ENCODE measurements at regions not wholly inside any gene's neighbourhood (a gene's known extent, or its start where the extent isn't known, plus 50 kb on each side); places are given as distances from the start of the nearest gene placed in this dataset.

DNA sequence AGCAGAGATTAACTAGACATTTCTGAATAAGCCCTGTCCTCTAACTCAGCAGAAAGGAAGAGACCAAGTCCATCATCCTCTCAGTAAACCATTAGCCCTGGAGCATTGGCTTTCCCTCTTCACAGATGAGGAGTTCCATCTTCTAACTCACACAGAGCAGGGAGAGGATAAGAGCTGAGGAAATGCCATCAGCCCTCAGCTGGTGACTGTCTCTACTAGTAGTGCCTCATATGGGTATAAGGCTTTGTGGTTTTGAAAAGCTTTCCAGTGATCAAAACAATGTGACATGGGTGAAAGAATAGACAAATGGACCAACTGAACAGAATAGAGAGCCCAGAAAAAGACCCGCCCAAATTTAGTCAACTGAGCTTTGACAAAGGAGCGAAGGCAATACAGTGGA lies 197.2 kb upstream of the NUDT4 start:
- TF ChIP-seq, protein P1, sequence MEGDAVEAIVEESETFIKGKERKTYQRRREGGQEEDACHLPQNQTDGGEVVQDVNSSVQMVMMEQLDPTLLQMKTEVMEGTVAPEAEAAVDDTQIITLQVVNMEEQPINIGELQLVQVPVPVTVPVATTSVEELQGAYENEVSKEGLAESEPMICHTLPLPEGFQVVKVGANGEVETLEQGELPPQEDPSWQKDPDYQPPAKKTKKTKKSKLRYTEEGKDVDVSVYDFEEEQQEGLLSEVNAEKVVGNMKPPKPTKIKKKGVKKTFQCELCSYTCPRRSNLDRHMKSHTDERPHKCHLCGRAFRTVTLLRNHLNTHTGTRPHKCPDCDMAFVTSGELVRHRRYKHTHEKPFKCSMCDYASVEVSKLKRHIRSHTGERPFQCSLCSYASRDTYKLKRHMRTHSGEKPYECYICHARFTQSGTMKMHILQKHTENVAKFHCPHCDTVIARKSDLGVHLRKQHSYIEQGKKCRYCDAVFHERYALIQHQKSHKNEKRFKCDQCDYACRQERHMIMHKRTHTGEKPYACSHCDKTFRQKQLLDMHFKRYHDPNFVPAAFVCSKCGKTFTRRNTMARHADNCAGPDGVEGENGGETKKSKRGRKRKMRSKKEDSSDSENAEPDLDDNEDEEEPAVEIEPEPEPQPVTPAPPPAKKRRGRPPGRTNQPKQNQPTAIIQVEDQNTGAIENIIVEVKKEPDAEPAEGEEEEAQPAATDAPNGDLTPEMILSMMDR (IDR thresholded peaks at IDR 0.05): no peak
- H3K27ac ChIP-seq: no peak overlapping the region
- DNase-seq (ENCODE audit: low spot score): no peak
- no peak overlapping the region for H3K4me3 ChIP-seq

DNA sequence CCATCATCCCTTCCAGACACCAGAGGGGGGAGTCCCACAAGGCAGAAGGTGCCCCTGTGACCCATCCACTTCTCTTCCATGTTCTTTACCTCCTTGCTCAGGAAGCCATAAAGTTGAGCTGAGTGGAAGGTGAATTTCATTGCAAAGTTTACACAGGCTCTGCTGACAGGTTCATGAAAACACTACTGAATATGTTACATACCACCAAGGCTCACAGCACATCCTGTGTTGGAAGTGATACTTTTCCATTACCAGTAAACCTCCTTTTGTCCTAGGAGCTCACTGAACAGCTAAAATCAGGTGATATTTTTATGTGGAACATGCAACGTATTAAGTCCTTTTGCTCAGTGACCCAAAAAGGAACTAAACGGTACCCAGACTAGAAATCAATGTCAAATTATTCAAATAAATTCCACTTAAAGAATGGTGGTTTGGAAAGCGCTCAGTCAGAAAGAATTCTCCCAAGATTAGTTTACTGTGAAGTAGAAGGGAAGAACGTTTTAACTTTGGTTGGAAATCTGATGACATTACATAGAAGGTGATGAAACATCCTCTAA lies 196.2 kb upstream of the NUDT4 start:
- no peak overlapping the region for H3K27ac ChIP-seq
- no peak for DNase-seq (ENCODE audit: low spot score)
- H3K4me3 ChIP-seq: no peak overlapping the region
- TF ChIP-seq, protein P1 (IDR thresholded peaks at IDR 0.05): no peak

DNA sequence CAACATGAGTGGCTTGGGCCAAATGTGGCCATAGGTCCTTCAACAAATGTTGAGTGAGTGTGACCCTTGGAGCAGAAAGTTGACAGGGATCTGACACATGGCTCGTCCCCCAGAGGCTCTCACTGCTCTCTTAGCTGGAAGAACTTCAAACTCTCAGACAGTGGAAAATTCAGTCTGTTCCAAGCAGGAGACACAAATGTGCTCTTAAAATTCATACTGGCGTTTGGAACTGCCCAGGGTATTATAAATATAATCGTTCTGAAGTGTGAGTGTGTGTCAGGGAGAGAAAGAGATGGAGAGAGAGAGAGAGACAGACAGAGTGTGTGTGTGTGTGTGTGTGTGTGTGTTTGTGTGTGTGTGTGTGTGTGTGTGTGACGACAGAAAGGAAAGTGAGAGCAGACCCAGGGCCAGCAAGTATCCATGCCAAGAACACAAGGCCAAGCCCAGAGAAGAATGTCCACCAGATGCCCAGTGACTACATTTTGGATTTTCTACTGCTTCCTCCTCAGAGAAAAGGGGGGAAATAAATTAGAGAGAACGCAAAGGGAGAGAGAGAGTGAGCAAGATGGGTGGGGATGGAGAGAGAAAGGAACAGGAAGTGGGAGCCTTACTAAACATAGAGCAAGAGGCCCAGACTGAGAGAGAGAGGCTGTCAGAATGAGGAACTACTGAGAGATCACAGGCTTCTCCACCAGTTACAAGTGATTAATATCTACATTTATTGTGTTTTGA lies 193.6 kb upstream of the NUDT4 start:
- no peak for DNase-seq (ENCODE audit: low spot score)
- peak overlapping the region; percentile 78 to 87 for H3K27ac ChIP-seq
- H3K4me3 ChIP-seq: no peak overlapping the region
- TF ChIP-seq, protein P1 (IDR thresholded peaks at IDR 0.05): no peak

DNA sequence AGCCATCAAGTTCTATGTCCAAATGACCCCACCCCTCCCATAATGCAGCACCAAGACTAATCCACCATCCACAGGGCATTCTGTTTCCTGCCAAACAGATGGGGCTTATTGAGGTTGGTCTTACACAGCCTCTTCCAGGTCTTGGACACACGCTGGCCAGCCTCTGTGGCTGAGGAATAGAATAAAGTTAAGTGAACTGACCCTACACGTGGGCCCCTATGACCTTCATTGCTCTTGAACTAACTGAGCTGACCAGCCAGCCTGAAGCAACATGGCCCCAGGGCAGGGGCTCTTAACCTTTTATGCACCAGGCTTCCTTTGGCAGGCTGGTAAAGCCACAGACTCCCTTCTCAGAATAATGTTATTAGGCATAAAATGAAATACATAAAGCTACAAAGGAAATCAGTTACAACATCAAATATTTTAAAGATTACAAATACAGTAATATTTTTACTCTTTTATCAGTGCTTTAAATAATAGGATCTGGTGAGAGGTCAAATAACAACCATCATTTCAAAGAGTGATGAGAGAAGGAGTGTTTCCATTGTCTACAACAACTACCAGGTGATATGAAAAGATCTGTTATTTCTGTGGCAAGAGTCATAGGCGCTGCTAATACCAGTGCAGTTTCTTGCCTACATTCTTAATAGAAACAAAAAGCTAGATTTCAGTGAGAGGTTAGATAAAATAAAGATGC lies 192.9 kb upstream of the NUDT4 start:
- TF ChIP-seq, protein P1 (IDR thresholded peaks at IDR 0.05): no peak
- Histone ChIP-seq H3K27ac (peak overlapping the region; percentile 78 to 87), H3K4me3 (no peak overlapping the region)
- DNase-seq (ENCODE audit: low spot score): no peak

DNA sequence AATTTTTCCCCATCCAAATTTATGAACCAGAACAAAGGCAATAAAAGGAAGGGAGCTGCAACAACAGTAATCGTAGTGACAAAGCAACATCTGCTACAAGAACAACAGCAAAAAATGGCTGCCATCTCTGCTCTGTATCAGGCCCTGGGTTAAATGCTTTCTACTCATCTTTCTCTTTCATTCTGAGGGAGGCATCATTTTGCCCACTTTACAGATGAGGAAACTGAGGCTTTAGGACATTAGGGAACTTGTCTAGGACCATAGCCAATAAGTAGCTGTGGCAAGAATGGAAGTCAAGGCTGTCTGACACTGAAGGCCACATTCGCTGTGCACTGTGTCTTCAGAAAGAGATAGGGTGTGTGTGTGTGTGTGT lies 192.4 kb upstream of the NUDT4 start:
- Histone ChIP-seq H3K4me3 (no peak overlapping the region), H3K27ac (peak overlapping the region; percentile 43 to 78)
- TF ChIP-seq, protein P1 (IDR thresholded peaks at IDR 0.05): no peak
- DNase-seq (ENCODE audit: low spot score): no peak

DNA sequence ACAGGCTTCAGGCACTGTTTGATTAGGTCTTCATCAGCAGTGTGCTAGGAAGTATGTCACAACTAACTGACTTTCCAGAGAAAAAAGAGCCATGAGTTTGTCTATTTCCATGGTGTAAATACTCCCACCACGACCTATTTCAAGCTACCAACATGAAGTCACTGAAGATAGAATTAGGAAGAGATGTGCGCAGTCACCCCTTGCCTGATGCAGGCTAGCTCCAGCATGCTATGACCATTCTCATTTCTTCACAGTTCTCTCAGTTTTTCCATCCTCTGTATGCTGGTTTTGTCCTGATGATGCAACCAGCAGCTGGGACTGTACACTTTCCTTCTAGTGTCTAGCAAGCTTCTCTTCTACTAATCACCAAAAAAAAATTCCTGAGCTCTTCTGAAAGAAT lies 191.6 kb upstream of the NUDT4 start:
- Histone ChIP-seq H3K4me3 (no peak overlapping the region), H3K27ac (no peak overlapping the region)
- DNase-seq (ENCODE audit: low spot score): no peak
- TF ChIP-seq, protein P1 (IDR thresholded peaks at IDR 0.05): no peak
